ENCODE measurements at regions not wholly inside any gene's neighbourhood (a gene's known extent, or its start where the extent isn't known, plus 50 kb on each side); places are given as distances from the start of the nearest gene placed in this dataset.

DNA sequence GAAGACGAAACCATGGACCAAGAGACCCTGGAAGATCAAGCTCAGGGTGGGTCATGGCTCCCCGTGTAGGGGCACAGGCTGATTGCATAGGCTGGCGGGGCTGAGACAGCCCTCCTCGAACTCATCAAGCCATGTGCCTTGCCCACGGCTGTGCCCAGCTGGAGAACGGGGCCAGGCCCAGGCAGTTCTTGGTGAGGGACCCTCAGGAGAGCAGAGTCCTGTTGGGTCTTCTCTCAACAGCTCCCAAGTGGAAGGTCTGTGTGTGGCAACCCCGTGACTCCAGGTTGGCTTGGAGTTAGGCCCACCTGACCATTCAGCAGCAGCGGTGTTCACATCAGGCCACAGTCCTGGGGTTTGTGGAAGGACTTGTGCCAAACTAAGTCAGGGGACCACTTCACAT, 276.5 kb downstream of the QKI start:
- no peak overlapping the region for H3K18ac ChIP-seq (ENCODE audit: low read depth, low read length)
- no peak overlapping the region for H3K4me3 ChIP-seq (ENCODE audit: insufficient read depth, low read depth, low read length)
- no peaks in the 10 kb centered on the region for H4K20me1 ChIP-seq (ENCODE audit: insufficient read depth, low read length)
- no peak overlapping the region for H4K91ac ChIP-seq (ENCODE audit: insufficient read depth, low read depth, low read length)
- in situ Hi-C loops (cut with MboI; ENCODE audit: low sequenced_read_pairs) (no loop called here), intact Hi-C loops (cut with micrococcal nuclease) (no loop called here), dilution Hi-C loops (cut with HindIII; ENCODE audit: low sequenced_read_pairs, unreplicated experiment) (no loop called here)
- no peaks in the 10 kb centered on the region for H3K4me1 ChIP-seq (ENCODE audit: control insufficient read depth, insufficient read depth, low read length)
- ChIA-PET CTCF (no interaction called here), POLR2A (ENCODE audit: unreplicated experiment) (interaction anchor here (0.6 kb wide), 1 partner anchor 270 kb away, joined by 3 read pairs; no protein-coding TSS in a partner anchor)
- no peak overlapping the region for H3K27ac ChIP-seq (ENCODE audit: insufficient read depth, low read length)
- H2BK120ac ChIP-seq (ENCODE audit: low read depth, low read length): no peak overlapping the region
- H3K9me1 ChIP-seq (ENCODE audit: insufficient read depth, low read length): no peaks in the 10 kb centered on the region
- H3K9me3 ChIP-seq (ENCODE audit: control insufficient read depth, insufficient read depth, low read length): no peaks in the 10 kb centered on the region; the same call in 1 of the 2 replicates
- no peak overlapping the region for H4K5ac ChIP-seq (ENCODE audit: low read depth, low read length)
- H2AK9ac ChIP-seq (replicated peaks; ENCODE audit: low read depth, low read length, poor library complexity): no peak overlapping the region
- DNase-seq (no peak), ATAC-seq (ENCODE audit: low read depth) (no peak)
- H3K23ac ChIP-seq (ENCODE audit: low read depth, low read length): no peak overlapping the region
- H2BK15ac ChIP-seq (ENCODE audit: low read depth, low read length): no peak overlapping the region
- H3K14ac ChIP-seq (replicated peaks; ENCODE audit: low read depth, low read length): no peak overlapping the region
- H3K4ac ChIP-seq (ENCODE audit: low read depth, low read length): no peak overlapping the region
- H3K36me3 ChIP-seq (ENCODE audit: control insufficient read depth, insufficient read depth, low read length): no peaks in the 10 kb centered on the region
- H2AK5ac ChIP-seq (ENCODE audit: low read depth, low read length): no peak overlapping the region
- no peak overlapping the region for H2AFZ ChIP-seq (replicated peaks; ENCODE audit: low read length, poor library complexity)
- no peak overlapping the region for H3K56ac ChIP-seq (ENCODE audit: extremely low read depth, insufficient read depth, low read length)
- H3K79me1 ChIP-seq (ENCODE audit: low read depth in 1 of 2, low read length in 2 of 2): no peaks in the 10 kb centered on the region
- H3K4me2 ChIP-seq (ENCODE audit: low read depth, low read length): no peak overlapping the region
- H3K9ac ChIP-seq (ENCODE audit: low read depth, low read length): no peak overlapping the region
- peaks cover 16% of the 10 kb centered on the region for H3K27me3 ChIP-seq (ENCODE audit: control insufficient read depth, insufficient read depth, low read length)
- 86% methylated on average over 2 of the region's 8 CpGs; no CpG with 5 or more reads in 1 of the 2 experiments for WGBS, 2 experiments (ENCODE audit: extremely low coverage in 2 of 2, insufficient read length in 1 of 2)
- no TSS peak for BruUV-seq (replicated peaks)
- H2BK20ac ChIP-seq (ENCODE audit: low read depth, low read length): no peak overlapping the region
- H2BK5ac ChIP-seq (ENCODE audit: low read depth, low read length, poor library complexity, severe bottlenecking): no peak overlapping the region
- no peak for TF ChIP-seq NFE2L2 (IDR thresholded peaks at IDR 0.05; ENCODE audit: low read depth, low read length)
- TF ChIP-seq, protein P1, sequence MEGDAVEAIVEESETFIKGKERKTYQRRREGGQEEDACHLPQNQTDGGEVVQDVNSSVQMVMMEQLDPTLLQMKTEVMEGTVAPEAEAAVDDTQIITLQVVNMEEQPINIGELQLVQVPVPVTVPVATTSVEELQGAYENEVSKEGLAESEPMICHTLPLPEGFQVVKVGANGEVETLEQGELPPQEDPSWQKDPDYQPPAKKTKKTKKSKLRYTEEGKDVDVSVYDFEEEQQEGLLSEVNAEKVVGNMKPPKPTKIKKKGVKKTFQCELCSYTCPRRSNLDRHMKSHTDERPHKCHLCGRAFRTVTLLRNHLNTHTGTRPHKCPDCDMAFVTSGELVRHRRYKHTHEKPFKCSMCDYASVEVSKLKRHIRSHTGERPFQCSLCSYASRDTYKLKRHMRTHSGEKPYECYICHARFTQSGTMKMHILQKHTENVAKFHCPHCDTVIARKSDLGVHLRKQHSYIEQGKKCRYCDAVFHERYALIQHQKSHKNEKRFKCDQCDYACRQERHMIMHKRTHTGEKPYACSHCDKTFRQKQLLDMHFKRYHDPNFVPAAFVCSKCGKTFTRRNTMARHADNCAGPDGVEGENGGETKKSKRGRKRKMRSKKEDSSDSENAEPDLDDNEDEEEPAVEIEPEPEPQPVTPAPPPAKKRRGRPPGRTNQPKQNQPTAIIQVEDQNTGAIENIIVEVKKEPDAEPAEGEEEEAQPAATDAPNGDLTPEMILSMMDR (conservative IDR thresholded peaks at IDR 0.05; ENCODE audit: low read depth, low read length): no peak
- TF ChIP-seq RAD21 (IDR thresholded peaks at IDR 0.05; ENCODE audit: low read length): no peak
- TF ChIP-seq RCOR1 (IDR thresholded peaks at IDR 0.05; ENCODE audit: insufficient replicate concordance, low read length): no peak
- TF ChIP-seq MAFK (IDR thresholded peaks at IDR 0.05; ENCODE audit: low read depth, low read length): no peak
- no peak for TF ChIP-seq MAZ (IDR thresholded peaks at IDR 0.05; ENCODE audit: borderline replicate concordance, low read depth, low read length)
- TF ChIP-seq RFX5 (IDR thresholded peaks at IDR 0.05; ENCODE audit: low read depth, low read length): no peak
- H4K8ac ChIP-seq (ENCODE audit: low read depth in 2 of 2, low read length in 2 of 2): no peak overlapping the region

Measured in IMR-90 (cell line).